ENCODE measurements at regions not wholly inside any gene's neighbourhood (a gene's known extent, or its start where the extent isn't known, plus 50 kb on each side); places are given as distances from the start of the nearest gene placed in this dataset.
"Not testable (repeated sequence)": the region's sequence is repeated elsewhere in the genome, so short reads cannot be mapped to it uniquely, and the experiment has no call there.

GRCh38 chr2:215644233-215644897, 208.5 kb upstream of the FN1 start:
- no peak for DNase-seq

GRCh38 chr2:215638687-215639086, 202.8 kb upstream of the FN1 start:
- DNase-seq, result no peak

GRCh38 chr2:215637651-215638050, 201.8 kb upstream of the FN1 start:
- no peak for DNase-seq

GRCh38 chr2:215636816-215637215, 200.9 kb upstream of the FN1 start:
- no peak for DNase-seq

GRCh38 chr2:215635788-215636139, 199.9 kb upstream of the FN1 start:
- DNase-seq, result no peak

GRCh38 chr2:215635071-215635787, 199.4 kb upstream of the FN1 start:
- no peak for DNase-seq

GRCh38 chr2:215633360-215633759, 197.5 kb upstream of the FN1 start:
- no peak for DNase-seq

- DNase-seq, result no peak
Measured at GRCh38 chr2:215631696-215632095, 195.8 kb upstream of the FN1 start.

GRCh38 chr2:215630796-215631195, 194.9 kb upstream of the FN1 start:
- DNase-seq, result not testable (repeated sequence)

- DNase-seq, result no peak
Measured at GRCh38 chr2:215627771-215628170, 191.9 kb upstream of the FN1 start.

GRCh38 chr2:215626812-215627281, 191.0 kb upstream of the FN1 start:
- no peak for DNase-seq

GRCh38 chr2:215626063-215626462, 190.2 kb upstream of the FN1 start:
- no peak for DNase-seq

- DNase-seq, result no peak
Measured at GRCh38 chr2:215625207-215625606, 189.3 kb upstream of the FN1 start.

- DNase-seq, result no peak
Measured at GRCh38 chr2:215624423-215624829, 188.6 kb upstream of the FN1 start.

GRCh38 chr2:215622837-215623236, 187.0 kb upstream of the FN1 start:
- DNase-seq, result no peak

GRCh38 chr2:215621381-215621780, 185.5 kb upstream of the FN1 start:
- DNase-seq, result no peak

- DNase-seq, result no peak
Measured at GRCh38 chr2:215620528-215620927, 184.7 kb upstream of the FN1 start.

- no peak for DNase-seq
Measured at GRCh38 chr2:215619989-215620388, 184.1 kb upstream of the FN1 start.

- DNase-seq, result no peak
Measured at GRCh38 chr2:215619022-215619958, 183.4 kb upstream of the FN1 start.

- no peak for DNase-seq
Measured at GRCh38 chr2:215618145-215618544, 182.3 kb upstream of the FN1 start.

GRCh38 chr2:215617060-215617824, 181.4 kb upstream of the FN1 start:
- DNase-seq, result no peak

- no peak for DNase-seq
Measured at GRCh38 chr2:215615803-215616174, 179.9 kb upstream of the FN1 start.
